ENCODE measurements at regions not wholly inside any gene's neighbourhood (a gene's known extent, or its start where the extent isn't known, plus 50 kb on each side); places are given as distances from the start of the nearest gene placed in this dataset.

DNA sequence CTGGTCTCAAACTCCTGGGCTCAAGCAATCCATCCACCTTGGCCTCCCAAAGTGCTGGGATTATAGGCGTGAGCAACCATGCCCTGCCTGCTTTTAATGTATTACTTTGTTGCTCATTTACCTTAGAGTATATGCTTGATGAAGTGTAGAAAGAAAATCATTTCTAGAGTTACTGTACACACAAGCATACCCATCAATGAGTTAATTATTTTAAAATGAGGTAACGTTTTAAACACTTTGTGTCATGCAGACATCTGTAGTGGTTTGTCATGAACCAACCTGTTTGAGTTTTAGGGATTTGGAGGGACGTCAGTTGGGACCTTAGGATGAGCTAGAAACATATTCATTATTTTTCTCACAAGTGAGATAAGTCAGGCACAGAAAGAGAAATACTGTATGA is 332.4 kb upstream of the IGF1R start:
- no peak for DNase-seq (ENCODE audit: low read depth)
- in situ Hi-C loops (cut with HindIII; ENCODE audit: low sequenced_read_pairs): no loop called here
- H3K4me3 ChIP-seq (ENCODE audit: low read depth, low read length): no peak overlapping the region
- no peak for TF ChIP-seq CTCF (IDR thresholded peaks at IDR 0.05; ENCODE audit: low read depth, low read length, missing control alignments)

GRCh38 chr15:98321896-98322295 is 326.4 kb upstream of the IGF1R start:
- DNase-seq (ENCODE audit: low read depth): no peak
- no peak for TF ChIP-seq CTCF (IDR thresholded peaks at IDR 0.05; ENCODE audit: low read depth, low read length, missing control alignments)
- no peak overlapping the region for H3K4me3 ChIP-seq (ENCODE audit: low read depth, low read length)
- in situ Hi-C loops (cut with HindIII; ENCODE audit: low sequenced_read_pairs): no loop called here

DNA sequence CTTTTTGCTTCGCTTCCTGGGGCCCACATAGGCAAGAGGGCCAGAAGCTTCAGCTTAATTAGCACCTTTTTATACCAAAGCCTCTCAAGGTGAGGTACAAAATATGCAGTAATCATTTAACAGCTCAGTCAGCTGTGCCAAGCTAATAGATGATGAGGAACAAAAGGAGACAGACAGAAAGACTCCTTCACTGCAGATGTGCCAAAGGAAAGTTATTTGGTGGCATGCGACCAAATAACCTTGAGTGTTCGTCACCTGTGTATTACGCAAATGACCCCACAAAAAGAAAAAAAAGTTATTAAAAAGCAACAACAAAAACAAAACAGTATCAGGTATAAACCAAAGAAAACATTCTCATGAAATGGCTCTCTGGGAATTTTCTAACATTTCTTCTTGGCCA is 325.8 kb upstream of the IGF1R start:
- in situ Hi-C loops (cut with HindIII; ENCODE audit: low sequenced_read_pairs): no loop called here
- no peak for TF ChIP-seq CTCF (IDR thresholded peaks at IDR 0.05; ENCODE audit: low read depth, low read length, missing control alignments)
- H3K4me3 ChIP-seq (ENCODE audit: low read depth, low read length): no peak overlapping the region

GRCh38 chr15:98324341-98324970 is 323.9 kb upstream of the IGF1R start:
- in situ Hi-C loops (cut with HindIII; ENCODE audit: low sequenced_read_pairs): no loop called here
- TF ChIP-seq CTCF (IDR thresholded peaks at IDR 0.05; ENCODE audit: low read depth, low read length, missing control alignments): no peak
- no peak overlapping the region for H3K4me3 ChIP-seq (ENCODE audit: low read depth, low read length)
- no peak for DNase-seq (ENCODE audit: low read depth)

More for the DNA sequence above, 325.8 kb upstream of the IGF1R start:
- no peak for DNase-seq (ENCODE audit: low read depth)

DNA sequence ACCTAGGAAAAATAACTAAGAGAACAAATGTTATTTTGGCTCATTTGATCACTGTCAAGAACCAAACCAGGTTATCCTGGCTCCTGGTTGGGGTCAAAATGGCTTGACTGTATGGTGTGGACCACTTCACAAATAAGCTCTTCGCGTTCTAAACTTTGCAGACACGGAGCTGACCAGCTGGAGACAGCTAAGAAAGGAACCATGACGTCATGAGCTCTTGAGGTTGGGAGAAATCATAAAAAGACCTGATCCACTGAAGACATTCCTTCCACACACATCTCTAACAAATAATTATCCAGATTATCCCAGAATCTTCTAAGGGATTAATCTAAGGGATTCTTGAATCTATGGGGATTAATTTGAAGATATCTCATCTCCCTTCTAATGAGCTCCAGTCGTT is 321.5 kb upstream of the IGF1R start:
- H3K4me3 ChIP-seq (ENCODE audit: low read depth, low read length): no peak overlapping the region
- no peak for TF ChIP-seq CTCF (IDR thresholded peaks at IDR 0.05; ENCODE audit: low read depth, low read length, missing control alignments)
- no peak for DNase-seq (ENCODE audit: low read depth)
- in situ Hi-C loops (cut with HindIII; ENCODE audit: low sequenced_read_pairs): no loop called here

DNA sequence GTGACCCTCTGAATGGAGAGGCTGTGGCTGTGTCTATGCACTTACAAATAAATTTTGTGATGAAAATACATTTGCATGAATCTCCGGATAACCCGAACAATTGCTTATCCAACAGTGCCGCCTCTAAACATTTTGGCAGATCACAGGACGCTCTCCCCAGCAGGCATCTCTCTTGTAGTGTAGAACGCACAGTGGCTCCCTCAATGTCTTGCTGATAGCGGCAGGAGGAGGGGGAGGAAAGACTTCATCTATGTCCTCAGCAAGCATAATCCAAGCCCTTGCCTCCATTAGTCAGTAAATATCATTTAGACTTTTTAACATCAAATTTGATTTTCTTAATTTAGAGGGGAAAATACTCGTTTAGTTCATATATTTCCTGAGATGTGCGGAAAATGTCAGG is 318.1 kb upstream of the IGF1R start:
- no peak for TF ChIP-seq CTCF (IDR thresholded peaks at IDR 0.05; ENCODE audit: low read depth, low read length, missing control alignments)
- in situ Hi-C loops (cut with HindIII; ENCODE audit: low sequenced_read_pairs): no loop called here
- no peak overlapping the region for H3K4me3 ChIP-seq (ENCODE audit: low read depth, low read length)
- DNase-seq (ENCODE audit: low read depth): no peak
